ENCODE measurements at regions not wholly inside any gene's neighbourhood (a gene's known extent, or its start where the extent isn't known, plus 50 kb on each side); places are given as distances from the start of the nearest gene placed in this dataset.

GRCh38 chr2:155223781-155224406, 525.4 kb downstream of the KCNJ3 start:
- Histone ChIP-seq H3K4me2 (ENCODE audit: insufficient read depth, low read length) (no peak overlapping the region), H3K9ac (replicated peaks; ENCODE audit: extremely low read depth, insufficient read depth, low read length) (no peak overlapping the region), H3K79me2 (ENCODE audit: control insufficient read depth, insufficient read depth, low read length) (no peaks in the 10 kb centered on the region), H3K36me3 (ENCODE audit: control insufficient read depth in 2 of 2, extremely low read depth in 1 of 2, insufficient read depth in 2 of 2, low read length in 2 of 2) (no peaks in the 10 kb centered on the region), H3K4me1 (ENCODE audit: control insufficient read depth, extremely low read depth, insufficient read depth, low read length) (no peaks in the 10 kb centered on the region), H3K4me3 (replicated peaks in 1 of 3; ENCODE audit: insufficient read depth in 1 of 3, low read depth in 1 of 3, low read length in 3 of 3) (no peak overlapping the region), H3K9me3 (replicated peaks; ENCODE audit: control insufficient read depth, insufficient read depth, low read length) (no peaks in the 10 kb centered on the region), H3K9me1 (replicated peaks; ENCODE audit: control insufficient read depth, extremely low read depth, insufficient read depth, low read length) (no peaks in the 10 kb centered on the region), H3K27ac (ENCODE audit: insufficient read depth, low read depth, low read length) (no peak overlapping the region), H3K27me3 (ENCODE audit: control insufficient read depth in 2 of 2, insufficient read depth in 2 of 2, low read length in 2 of 2) (no peaks in the 10 kb centered on the region), H4K20me1 (replicated peaks; ENCODE audit: control insufficient read depth, extremely low read depth, insufficient read depth, low read length) (no peaks in the 10 kb centered on the region), H2AFZ (ENCODE audit: low read depth, low read length) (no peak overlapping the region)
- TF ChIP-seq FOS (IDR thresholded peaks at IDR 0.05; ENCODE audit: borderline replicate concordance, insufficient read depth, low read length) (no peak), EZH2 (IDR thresholded peaks at IDR 0.05; ENCODE audit: borderline replicate concordance, low read depth, low read length, severe bottlenecking) (no peak), GATA2 (IDR thresholded peaks at IDR 0.05; ENCODE audit: insufficient read depth, insufficient read length, low read depth, low read length) (no peak), POLR2AphosphoS5 (IDR thresholded peaks at IDR 0.05; ENCODE audit: insufficient read depth, low read depth, low read length) (no peak), MYC (IDR thresholded peaks at IDR 0.05; ENCODE audit: low read depth, low read length) (no peak), POLR2A (IDR thresholded peaks at IDR 0.05; ENCODE audit: low read depth, low read length) (no peak), JUN (IDR thresholded peaks at IDR 0.05; ENCODE audit: borderline replicate concordance, insufficient read depth, insufficient read length, low read depth) (no peak), MAX (IDR thresholded peaks at IDR 0.05; ENCODE audit: insufficient read depth, insufficient read length) (no peak)
- TF ChIP-seq, protein P1, sequence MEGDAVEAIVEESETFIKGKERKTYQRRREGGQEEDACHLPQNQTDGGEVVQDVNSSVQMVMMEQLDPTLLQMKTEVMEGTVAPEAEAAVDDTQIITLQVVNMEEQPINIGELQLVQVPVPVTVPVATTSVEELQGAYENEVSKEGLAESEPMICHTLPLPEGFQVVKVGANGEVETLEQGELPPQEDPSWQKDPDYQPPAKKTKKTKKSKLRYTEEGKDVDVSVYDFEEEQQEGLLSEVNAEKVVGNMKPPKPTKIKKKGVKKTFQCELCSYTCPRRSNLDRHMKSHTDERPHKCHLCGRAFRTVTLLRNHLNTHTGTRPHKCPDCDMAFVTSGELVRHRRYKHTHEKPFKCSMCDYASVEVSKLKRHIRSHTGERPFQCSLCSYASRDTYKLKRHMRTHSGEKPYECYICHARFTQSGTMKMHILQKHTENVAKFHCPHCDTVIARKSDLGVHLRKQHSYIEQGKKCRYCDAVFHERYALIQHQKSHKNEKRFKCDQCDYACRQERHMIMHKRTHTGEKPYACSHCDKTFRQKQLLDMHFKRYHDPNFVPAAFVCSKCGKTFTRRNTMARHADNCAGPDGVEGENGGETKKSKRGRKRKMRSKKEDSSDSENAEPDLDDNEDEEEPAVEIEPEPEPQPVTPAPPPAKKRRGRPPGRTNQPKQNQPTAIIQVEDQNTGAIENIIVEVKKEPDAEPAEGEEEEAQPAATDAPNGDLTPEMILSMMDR (IDR thresholded peaks at IDR 0.05; ENCODE audit: extremely low read depth in 1 of 2, insufficient read depth in 1 of 2, low read depth in 1 of 2, low read length in 2 of 2), result peak; percentile 6 to 10
- intact Hi-C loops (cut with micrococcal nuclease), result loop anchor here (1.0 to 10.0 kb wide), 4 partner anchors 259 to 821 kb away; no protein-coding TSS in a partner anchor
- dilution Hi-C loops (cut with MboI; ENCODE audit: extremely low pct_ligation_motif_present, low sequenced_read_pairs), result no loop called here
- CTCF ChIA-PET, result interaction anchor here (0.7 to 2.2 kb wide), 3 partner anchors 12 to 600 kb away, joined by 3 to 8 read pairs (median 3); no protein-coding TSS in a partner anchor
- POLR2A ChIA-PET, result no interaction called here
- DNase-seq (ENCODE audit: low read depth, low spot score), result peak; percentile 37
- BruUV-seq (replicated peaks), result no TSS peak
- FAIRE-seq, result peak; percentile 15
